SK-N-MC (cell line): ENCODE measurements at regions not wholly inside any gene's neighbourhood (a gene's known extent, or its start where the extent isn't known, plus 50 kb on each side); places are given as distances from the start of the nearest gene placed in this dataset.

Source experiments
- EZH2 ChIP-seq: fragments of 200-600 bp; sonication (generic); IDR thresholded peaks from one replicate; pipeline ENCODE4 v1.6.1; 2017; ENCODE audit warnings: antibody characterized with exemption
- FOXP2 ChIP-seq: optimal IDR thresholded peaks from 2 replicates; pipeline ENCODE3; 2011; ENCODE audit warnings: mild to moderate bottlenecking, moderate library complexity; ENCODE audit not compliant: insufficient read depth; ENCODE audit errors: extremely low read length, control extremely low read depth
- POLR2AphosphoS5 ChIP-seq: IDR thresholded peaks from 2 replicates; pipeline ENCODE4 v1.6.1; 2012; ENCODE audit warnings: mild to moderate bottlenecking, low read depth, low read length, borderline replicate concordance

DNA sequence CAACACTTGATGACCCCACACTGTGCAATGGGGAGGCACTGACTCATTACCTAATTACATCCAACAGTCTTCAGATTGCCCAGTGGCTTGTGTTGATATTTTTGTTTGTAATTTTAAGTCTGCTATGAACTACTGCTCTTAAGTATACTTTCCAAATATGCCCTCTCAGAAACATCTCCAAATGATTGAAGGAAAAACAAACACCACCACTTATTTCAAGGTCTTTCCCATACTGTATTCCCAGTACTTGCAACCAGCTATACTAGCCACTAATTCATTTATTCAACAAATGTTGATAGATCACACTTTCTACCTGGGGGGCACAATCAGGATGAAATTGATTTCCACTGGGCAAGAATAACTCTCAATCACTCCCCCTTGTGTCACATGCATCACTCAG, 302.2 kb upstream of the CPEB2 start:
- TF ChIP-seq FOXP2 (no peak), POLR2AphosphoS5 (no peak), EZH2 (no peak)
